HEK293 (cell line): ENCODE measurements at regions not wholly inside any gene's neighbourhood (a gene's known extent, or its start where the extent isn't known, plus 50 kb on each side); places are given as distances from the start of the nearest gene placed in this dataset.

Experiments
- CTCF ChIA-PET: fragments of 350-600 bp; formaldehyde crosslinking; extraction: SDS; loops from one replicate; lab custom pipeline; 2021; ENCODE audit warnings: antibody characterized with exemption; lab: Yijun Ruan, JAX
- POLR2A ChIA-PET: fragments of 300-600 bp; formaldehyde crosslinking; extraction: SDS; loops from one replicate; lab custom pipeline; 2020; ENCODE audit warnings: antibody characterized with exemption, inconsistent platforms; lab: Yijun Ruan, JAX
- H3K27ac ChIP-seq: fragments of 200-500 bp; sonication (Bioruptor generic); 2 replicates; pipeline ENCODE4 v1.5.1; 2014; ENCODE audit warnings: low read depth, low read length, control low read depth, inconsistent platforms; ENCODE audit errors: extremely low read depth
- H3K36me3 ChIP-seq, 2 experiments: fragments of 200-500 bp in 1 of 2; sonication (Bioruptor generic) in 1 of 2; 1 replicate in 1 of 2; 2 replicates in 1 of 2; pipeline ENCODE4 v1.5.1; 2014 to 2017; ENCODE audit warnings: inconsistent platforms in 2 of 2, low read length in 2 of 2; ENCODE audit not compliant: control insufficient read depth in 2 of 2, insufficient read depth in 1 of 2
- H3K4me1 ChIP-seq: fragments of 200-500 bp; sonication (Bioruptor generic); 2 replicates; pipeline ENCODE4 v1.5.1; 2014; ENCODE audit warnings: mild to moderate bottlenecking, low read length, inconsistent platforms; ENCODE audit not compliant: control insufficient read depth, insufficient read depth
- H3K4me3 ChIP-seq: 2 replicates; pipeline ENCODE4 v1.5.1; 2011; ENCODE audit warnings: low read depth, mild to moderate bottlenecking, control low read depth, low read length, moderate library complexity
- H3K9me3 ChIP-seq: fragments of 200-500 bp; sonication (Bioruptor generic); 2 replicates; pipeline ENCODE4 v1.5.1; 2014; ENCODE audit warnings: low read depth, low read length, inconsistent platforms; ENCODE audit not compliant: control insufficient read depth, insufficient read depth
- BCL6B ChIP-seq: fragments of 450-650 bp; formaldehyde crosslinking; IDR thresholded peaks from 2 replicates; pipeline ENCODE4 v1.5.1; 2017; ENCODE audit warnings: missing biosample characterization, missing genetic modification characterization
- EGR2 ChIP-seq: fragments of 450-650 bp; formaldehyde crosslinking; IDR thresholded peaks from 2 replicates; pipeline ENCODE4 v1.5.1; 2016; ENCODE audit warnings: low read depth, missing biosample characterization, missing genetic modification characterization
- ELK4 ChIP-seq: IDR thresholded peaks from 2 replicates; pipeline ENCODE4 v1.6.1; 2011; ENCODE audit warnings: mild to moderate bottlenecking, low read depth, low read length, borderline replicate concordance
- KLF16 ChIP-seq: fragments of 450-650 bp; formaldehyde crosslinking; IDR thresholded peaks from 2 replicates; pipeline ENCODE4 v1.5.1; 2017; ENCODE audit warnings: missing biosample characterization, missing genetic modification characterization
- PRDM6 ChIP-seq: fragments of 450-650 bp; formaldehyde crosslinking; IDR thresholded peaks from 2 replicates; pipeline ENCODE4 v1.5.1; 2017; ENCODE audit warnings: missing biosample characterization, missing genetic modification characterization
- RBAK ChIP-seq: fragments of 450-650 bp; formaldehyde crosslinking; IDR thresholded peaks from 2 replicates; pipeline ENCODE4 v1.5.1; 2016; ENCODE audit warnings: missing biosample characterization, missing genetic modification characterization
- SETDB1 ChIP-seq: IDR thresholded peaks from one replicate; pipeline ENCODE4 v1.6.1; 2017; ENCODE audit warnings: mild to moderate bottlenecking, low read length, moderate library complexity, mixed read lengths; ENCODE audit not compliant: insufficient read length
- SP3 ChIP-seq: fragments of 450-650 bp; formaldehyde crosslinking; IDR thresholded peaks from 2 replicates; pipeline ENCODE4 v1.5.1; 2016; ENCODE audit warnings: missing biosample characterization, missing genetic modification characterization
- TRIM28 ChIP-seq: IDR thresholded peaks from 2 replicates; pipeline ENCODE4 v1.6.1; 2011; ENCODE audit warnings: low read length, control low read depth, borderline replicate concordance
- ZNF132 ChIP-seq: fragments of 450-650 bp; formaldehyde crosslinking; IDR thresholded peaks from 2 replicates; pipeline ENCODE4 v1.5.1; 2017; ENCODE audit warnings: missing biosample characterization, missing genetic modification characterization, borderline replicate concordance
- ZNF133 ChIP-seq: fragments of 450-650 bp; formaldehyde crosslinking; IDR thresholded peaks from 2 replicates; pipeline ENCODE4 v1.5.1; 2016; ENCODE audit warnings: missing biosample characterization, missing genetic modification characterization
- ZNF146 ChIP-seq: fragments of 450-650 bp; formaldehyde crosslinking; IDR thresholded peaks from 2 replicates; pipeline ENCODE4 v1.5.1; 2016; ENCODE audit warnings: missing biosample characterization, missing genetic modification characterization
- ZNF184 ChIP-seq: fragments of 450-650 bp; IDR thresholded peaks from 2 replicates; pipeline ENCODE4 v1.5.1; 2018; ENCODE audit warnings: missing biosample characterization, mild to moderate bottlenecking, missing genetic modification characterization
- ZNF221 ChIP-seq: fragments of 450-650 bp; formaldehyde crosslinking; IDR thresholded peaks from 2 replicates; pipeline ENCODE4 v1.5.1; 2017; ENCODE audit warnings: missing biosample characterization, missing genetic modification characterization, borderline replicate concordance
- ZNF223 ChIP-seq: fragments of 450-650 bp; formaldehyde crosslinking; IDR thresholded peaks from 2 replicates; pipeline ENCODE4 v1.5.1; 2016; ENCODE audit warnings: missing biosample characterization, missing genetic modification characterization
- ZNF366 ChIP-seq: fragments of 450-650 bp; formaldehyde crosslinking; conservative IDR thresholded peaks from 2 replicates; pipeline ENCODE4 v1.5.1; 2016; ENCODE audit warnings: missing biosample characterization, missing genetic modification characterization
- ZNF37A ChIP-seq: fragments of 450-650 bp; IDR thresholded peaks from 2 replicates; pipeline ENCODE4 v1.5.1; 2018; ENCODE audit warnings: missing biosample characterization, missing genetic modification characterization
- ZNF416 ChIP-seq: fragments of 450-650 bp; formaldehyde crosslinking; IDR thresholded peaks from 2 replicates; pipeline ENCODE4 v1.5.1; 2016; ENCODE audit warnings: missing biosample characterization, missing genetic modification characterization
- ZNF473 ChIP-seq: fragments of 450-650 bp; formaldehyde crosslinking; IDR thresholded peaks from 2 replicates; pipeline ENCODE4 v1.5.1; 2017; ENCODE audit warnings: missing biosample characterization, missing genetic modification characterization
- ZNF501 ChIP-seq: fragments of 450-650 bp; formaldehyde crosslinking; IDR thresholded peaks from 2 replicates; pipeline ENCODE4 v1.5.1; 2016; ENCODE audit warnings: missing biosample characterization, missing genetic modification characterization
- ZNF529 ChIP-seq: fragments of 450-650 bp; formaldehyde crosslinking; IDR thresholded peaks from 2 replicates; pipeline ENCODE4 v1.5.1; 2017; ENCODE audit warnings: missing genetic modification characterization, missing biosample characterization; ENCODE audit not compliant: insufficient replicate concordance
- ZNF530 ChIP-seq: fragments of 450-650 bp; formaldehyde crosslinking; IDR thresholded peaks from 2 replicates; pipeline ENCODE4 v1.5.1; 2016; ENCODE audit warnings: low read depth, missing biosample characterization, missing genetic modification characterization
- ZNF549 ChIP-seq: fragments of 450-650 bp; IDR thresholded peaks from 2 replicates; pipeline ENCODE4 v1.5.1; 2018; ENCODE audit warnings: missing biosample characterization, missing genetic modification characterization, mild to moderate bottlenecking, inconsistent platforms, moderate library complexity
- ZNF645 ChIP-seq: fragments of 450-650 bp; formaldehyde crosslinking; IDR thresholded peaks from 2 replicates; pipeline ENCODE4; 2016; ENCODE audit warnings: missing biosample characterization, missing genetic modification characterization
- ZNF660 ChIP-seq: fragments of 450-650 bp; IDR thresholded peaks from 2 replicates; pipeline ENCODE4 v1.5.1; 2018; ENCODE audit warnings: missing biosample characterization, mild to moderate bottlenecking, missing genetic modification characterization
- ZNF692 ChIP-seq: fragments of 450-650 bp; formaldehyde crosslinking; IDR thresholded peaks from 2 replicates; pipeline ENCODE4 v1.5.1; 2016; ENCODE audit warnings: missing biosample characterization, missing genetic modification characterization
- ZNF777 ChIP-seq: fragments of 450-650 bp; formaldehyde crosslinking; IDR thresholded peaks from 2 replicates; pipeline ENCODE4 v1.5.1; 2017; ENCODE audit warnings: missing biosample characterization, missing genetic modification characterization, borderline replicate concordance
- ZSCAN23 ChIP-seq: fragments of 450-650 bp; formaldehyde crosslinking; IDR thresholded peaks from 2 replicates; pipeline ENCODE4 v1.5.1; 2016; ENCODE audit warnings: missing biosample characterization, missing genetic modification characterization

DNA sequence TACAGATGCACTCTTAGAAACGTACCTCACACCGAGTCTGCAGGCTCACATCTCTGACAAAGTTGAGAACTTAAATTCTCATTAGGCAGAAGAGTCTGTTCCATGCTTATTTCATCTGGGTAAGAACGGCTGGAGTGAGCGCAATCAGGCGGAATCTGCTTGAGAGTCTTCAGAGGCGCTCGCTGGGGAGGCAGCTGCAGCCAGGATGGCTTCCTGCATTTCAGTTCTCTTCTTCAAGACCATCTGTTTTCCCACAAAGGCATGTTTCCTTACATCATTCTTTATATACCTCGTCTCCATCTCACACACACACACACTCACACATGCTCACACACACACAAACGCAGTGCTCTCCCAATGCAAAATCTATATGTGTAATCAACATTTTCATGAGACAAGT, 497.1 kb downstream of the AJAP1 start:
- no peak for TF ChIP-seq ZNF133
- no peak for TF ChIP-seq ZNF132 (tag by site-specific recombination)
- TF ChIP-seq ZNF529 (tag by site-specific recombination), result no peak
- TF ChIP-seq ZNF501 (tag by site-specific recombination), result no peak
- TF ChIP-seq ZNF660, result no peak
- TF ChIP-seq ZNF184, result no peak
- TF ChIP-seq BCL6B (tag by site-specific recombination), result no peak
- no peak for TF ChIP-seq ZNF223 (tag by site-specific recombination)
- TF ChIP-seq ZNF146, result no peak
- TF ChIP-seq ZNF416 (tag by site-specific recombination), result no peak
- TF ChIP-seq SETDB1, result no peak
- TF ChIP-seq ZNF37A (tag by site-specific recombination), result no peak
- no peak for TF ChIP-seq EGR2 (tag by site-specific recombination)
- no peak for TF ChIP-seq ZNF692 (tag by site-specific recombination)
- no peaks in the 10 kb centered on the region for H3K9me3 ChIP-seq
- no peaks in the 10 kb centered on the region for H3K4me1 ChIP-seq
- H3K27ac ChIP-seq, result no peak overlapping the region
- ChIA-PET CTCF (no interaction called here), POLR2A (no interaction called here)
- no peak overlapping the region for H3K4me3 ChIP-seq
- no peaks in the 10 kb centered on the region for H3K36me3 ChIP-seq

DNA sequence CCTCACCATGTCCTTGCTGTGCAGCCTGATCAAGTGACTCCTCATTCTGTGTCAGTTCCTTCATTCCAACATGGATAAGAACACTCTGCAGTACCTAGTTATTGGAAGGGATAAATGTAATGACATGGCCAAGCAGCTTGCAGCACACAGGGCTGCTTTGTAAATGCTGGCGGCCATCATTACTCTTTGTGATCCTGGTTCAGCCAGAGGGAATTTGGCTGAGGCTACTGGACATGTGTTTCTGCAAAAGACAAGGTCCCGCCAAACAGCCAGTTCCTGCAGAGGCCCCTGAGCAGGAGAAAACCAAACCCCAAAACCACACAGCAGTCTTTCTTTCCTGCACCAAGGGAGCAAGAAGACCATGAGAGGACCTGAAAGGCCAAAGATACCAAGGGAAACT, 495.8 kb downstream of the AJAP1 start:
- ChIA-PET CTCF (no interaction called here), POLR2A (no interaction called here)
- H3K27ac ChIP-seq, result no peak overlapping the region
- no peaks in the 10 kb centered on the region for H3K9me3 ChIP-seq
- no peak overlapping the region for H3K4me3 ChIP-seq
- no peaks in the 10 kb centered on the region for H3K4me1 ChIP-seq
- no peaks in the 10 kb centered on the region for H3K36me3 ChIP-seq
- TF ChIP-seq ZNF530 (tag by site-specific recombination), result no peak
- no peak for TF ChIP-seq ELK4
- no peak for TF ChIP-seq ZNF777 (tag by site-specific recombination)
- no peak for TF ChIP-seq ZSCAN23
- TF ChIP-seq PRDM6 (tag by site-specific recombination), result no peak
- no peak for TF ChIP-seq ZNF549 (tag by site-specific recombination)
- TF ChIP-seq RBAK (tag by site-specific recombination), result no peak
- no peak for TF ChIP-seq KLF16 (tag by site-specific recombination)
- no peak for TF ChIP-seq SP3 (tag by site-specific recombination)
- no peak for TF ChIP-seq ZNF366 (tag by site-specific recombination)
- no peak for TF ChIP-seq TRIM28
- no peak for TF ChIP-seq ZNF473 (tag by site-specific recombination)
- TF ChIP-seq ZNF645 (tag by site-specific recombination), result no peak
- TF ChIP-seq ZNF221 (tag by site-specific recombination), result no peak
